ENCODE measurements at regions not wholly inside any gene's neighbourhood (a gene's known extent, or its start where the extent isn't known, plus 50 kb on each side); places are given as distances from the start of the nearest gene placed in this dataset.
"Not testable (repeated sequence)": the region's sequence is repeated elsewhere in the genome, so short reads cannot be mapped to it uniquely, and the experiment has no call there.

GRCh38 chr6:9702914-9703313 is 712.0 kb downstream of the TFAP2A start:
- no peak overlapping the region for H3K4me3 ChIP-seq (ENCODE audit: low read depth, low read length)
- TF ChIP-seq CTCF (IDR thresholded peaks at IDR 0.05; ENCODE audit: borderline replicate concordance, insufficient read depth, low read depth, low read length) = no peak

DNA sequence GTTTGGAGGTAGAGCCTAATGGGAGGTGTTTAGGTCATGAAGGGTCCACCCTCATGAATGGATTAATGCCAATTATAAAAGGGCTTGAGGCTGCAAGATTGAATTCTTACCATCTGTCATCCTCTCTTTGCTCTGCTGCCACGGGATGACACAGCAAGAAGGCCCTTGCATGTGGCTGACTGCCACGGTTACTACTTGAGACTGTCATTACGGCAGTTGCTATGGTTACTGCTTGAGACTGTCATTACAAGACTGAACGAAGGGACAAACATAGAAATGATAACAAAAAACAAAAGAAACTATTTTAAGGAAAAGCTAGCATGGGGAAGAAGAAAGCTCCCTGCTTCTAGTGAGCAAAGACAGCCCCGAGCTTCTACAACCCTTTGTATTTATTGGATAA is 715.0 kb downstream of the TFAP2A start:
- H3K4me3 ChIP-seq (ENCODE audit: low read depth, low read length) = no peak overlapping the region
- TF ChIP-seq CTCF (IDR thresholded peaks at IDR 0.05; ENCODE audit: borderline replicate concordance, insufficient read depth, low read depth, low read length) = no peak

- no peak overlapping the region for H3K4me3 ChIP-seq (ENCODE audit: low read depth, low read length)
- no peak for TF ChIP-seq CTCF (IDR thresholded peaks at IDR 0.05; ENCODE audit: borderline replicate concordance, insufficient read depth, low read depth, low read length)
These were observed 717.5 kb downstream of the TFAP2A start for GRCh38 chr6:9697263-9697931.

DNA sequence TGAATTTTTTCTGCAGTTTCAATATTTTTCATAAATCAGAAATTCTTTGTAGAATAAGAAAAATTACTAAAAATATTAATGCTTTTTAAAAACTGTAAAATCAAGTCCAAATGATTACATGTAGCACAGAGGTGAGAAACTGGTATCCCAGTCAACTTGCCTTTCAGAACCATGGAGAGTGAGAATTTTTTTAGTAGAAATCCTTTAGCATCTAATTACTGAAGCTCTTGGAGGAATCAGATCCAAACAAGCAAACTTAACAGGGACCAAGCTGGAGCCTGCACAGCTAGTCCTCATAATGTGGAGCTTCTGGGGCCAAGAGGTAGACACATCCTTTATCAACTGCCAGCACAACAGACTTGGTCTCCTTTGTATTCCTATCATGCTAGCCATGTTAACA is 724.5 kb downstream of the TFAP2A start:
- no peak overlapping the region for H3K4me3 ChIP-seq (ENCODE audit: low read depth, low read length)
- TF ChIP-seq CTCF (IDR thresholded peaks at IDR 0.05; ENCODE audit: borderline replicate concordance, insufficient read depth, low read depth, low read length) = no peak

GRCh38 chr6:9680727-9681126 is 734.1 kb downstream of the TFAP2A start:
- H3K4me3 ChIP-seq (ENCODE audit: low read depth, low read length) = not testable (repeated sequence)

DNA sequence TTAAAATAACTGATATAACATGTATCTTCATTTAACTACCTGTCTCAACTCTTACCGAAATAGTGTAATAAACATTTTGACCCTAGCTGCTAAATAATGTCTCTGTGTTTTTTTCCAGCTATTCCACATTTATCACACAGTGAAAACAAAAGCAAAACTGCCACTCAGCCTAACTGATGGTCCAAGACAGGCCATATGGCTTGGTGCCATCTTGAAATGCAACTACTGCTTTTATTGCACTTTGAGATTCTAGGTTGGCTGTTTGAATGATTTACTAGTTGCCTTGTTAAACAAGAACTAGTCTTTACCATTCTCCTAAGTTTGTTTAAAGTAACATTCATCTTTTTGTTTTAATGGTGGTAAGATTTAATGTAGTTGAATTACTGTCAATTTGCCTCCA is 739.8 kb downstream of the TFAP2A start:
- H3K4me3 ChIP-seq (ENCODE audit: low read depth, low read length) = no peak overlapping the region
- TF ChIP-seq CTCF (IDR thresholded peaks at IDR 0.05; ENCODE audit: borderline replicate concordance, insufficient read depth, low read depth, low read length) = no peak

- TF ChIP-seq CTCF (IDR thresholded peaks at IDR 0.05; ENCODE audit: borderline replicate concordance, insufficient read depth, low read depth, low read length) = no peak
- H3K4me3 ChIP-seq (ENCODE audit: low read depth, low read length) = no peak overlapping the region
These were observed 755.0 kb downstream of the TFAP2A start for GRCh38 chr6:9659848-9660247.

DNA sequence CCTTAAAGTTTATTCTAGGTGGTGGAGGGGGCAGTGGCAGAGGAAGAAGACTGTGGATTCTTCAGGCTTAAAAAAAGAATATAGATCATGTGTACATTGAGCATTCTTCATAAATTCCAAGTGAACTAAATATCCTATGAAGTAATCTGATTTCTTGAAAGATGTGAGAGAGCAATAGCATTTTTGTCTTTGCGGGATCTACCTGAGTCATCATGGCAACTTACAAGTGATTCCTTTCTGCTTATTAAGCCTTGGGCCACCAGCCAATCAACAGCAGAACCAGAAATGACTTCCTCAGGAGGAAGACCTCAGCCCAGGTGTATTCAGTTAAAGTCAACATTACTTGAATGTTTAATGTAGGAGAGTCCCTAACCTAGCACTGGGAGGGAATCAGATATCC is 756.9 kb downstream of the TFAP2A start:
- TF ChIP-seq CTCF (IDR thresholded peaks at IDR 0.05; ENCODE audit: borderline replicate concordance, insufficient read depth, low read depth, low read length) = no peak
- no peak overlapping the region for H3K4me3 ChIP-seq (ENCODE audit: low read depth, low read length)
